GM12874 (cell line): ENCODE measurements at regions not wholly inside any gene's neighbourhood (a gene's known extent, or its start where the extent isn't known, plus 50 kb on each side); places are given as distances from the start of the nearest gene placed in this dataset.

Experiments used
- CTCF ChIP-seq: IDR thresholded peaks from 2 replicates; pipeline ENCODE4 v1.5.1; 2011; ENCODE audit warnings: low read depth, mild to moderate bottlenecking, control low read depth, low read length, moderate library complexity; ENCODE audit not compliant: insufficient read depth

DNA sequence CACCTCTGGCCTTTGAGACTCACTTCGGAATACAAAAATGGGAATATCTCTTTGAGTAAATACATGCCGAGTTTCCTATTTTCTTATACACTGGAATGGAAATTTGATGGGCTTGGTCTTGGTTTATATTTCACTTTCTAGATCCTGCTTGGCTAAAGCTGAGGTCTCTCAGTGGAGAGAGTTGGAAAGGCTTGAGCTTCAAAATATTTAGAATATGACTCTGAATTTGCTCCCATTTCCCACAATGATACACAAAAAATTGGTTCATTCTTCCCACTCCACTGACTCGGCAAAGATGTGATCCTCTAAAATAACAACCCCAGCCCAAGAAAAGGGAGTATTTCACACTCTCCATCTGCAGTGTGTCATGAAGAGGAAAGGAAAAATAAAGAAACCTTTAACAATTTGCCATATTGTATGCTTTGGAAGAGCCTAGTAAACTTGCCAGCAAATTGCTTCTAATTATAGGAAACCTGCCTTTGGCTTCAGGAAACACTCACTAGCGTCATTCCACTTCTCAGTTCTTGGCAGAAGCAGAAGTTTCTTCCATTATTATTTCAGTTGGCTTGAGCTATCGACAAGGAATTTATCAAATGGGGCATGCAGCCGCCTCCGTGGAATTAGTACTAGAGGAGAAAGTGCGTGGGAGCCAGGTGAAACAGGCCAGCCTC is 302.9 kb downstream of the NSG2 start:
- TF ChIP-seq CTCF, result no peak

GRCh38 chr5:174352681-174353080 is 307.2 kb downstream of the NSG2 start:
- no peak for TF ChIP-seq CTCF

DNA sequence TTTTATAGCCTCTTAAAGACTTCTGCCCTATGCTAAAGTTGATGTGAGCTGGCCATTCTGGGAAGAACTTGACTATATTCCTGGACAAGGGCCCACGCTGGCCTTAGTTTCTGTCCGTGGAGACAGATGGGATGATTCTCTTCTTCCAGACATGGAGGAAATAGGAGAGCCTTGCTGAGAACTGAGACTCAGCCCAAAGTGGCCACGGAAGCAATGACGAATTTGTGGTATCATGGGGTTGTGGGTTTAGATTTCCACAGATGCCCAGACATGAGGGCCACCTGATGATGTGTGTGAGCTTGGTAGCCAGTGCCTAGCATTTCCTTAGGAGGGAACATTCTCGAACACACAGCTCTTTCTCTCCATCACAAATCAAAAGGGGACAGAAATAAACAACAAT is 309.1 kb downstream of the NSG2 start:
- no peak for TF ChIP-seq CTCF

GRCh38 chr5:174355208-174355612 is 309.7 kb downstream of the NSG2 start:
- no peak for TF ChIP-seq CTCF

GRCh38 chr5:174355995-174356394 is 310.5 kb downstream of the NSG2 start:
- no peak for TF ChIP-seq CTCF

DNA sequence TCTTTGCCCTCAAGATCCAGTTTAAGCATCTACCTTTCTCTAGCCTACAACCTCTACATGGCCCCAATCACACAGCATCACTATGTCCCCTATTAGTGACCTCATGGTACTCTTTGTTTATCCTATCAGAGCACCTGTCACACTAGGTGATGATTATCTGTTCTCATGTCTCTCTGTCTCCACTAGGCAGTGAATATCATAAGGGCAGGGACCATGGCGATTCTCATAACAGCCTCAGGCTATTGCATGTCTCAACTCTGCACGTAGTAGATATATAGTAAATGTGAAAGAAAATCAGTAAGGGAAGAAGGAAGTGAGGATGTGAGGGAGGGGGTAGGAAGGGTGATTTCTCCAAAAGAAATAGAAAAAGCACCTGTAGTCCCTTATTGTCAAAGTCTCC is 311.0 kb downstream of the NSG2 start:
- TF ChIP-seq CTCF, result no peak

DNA sequence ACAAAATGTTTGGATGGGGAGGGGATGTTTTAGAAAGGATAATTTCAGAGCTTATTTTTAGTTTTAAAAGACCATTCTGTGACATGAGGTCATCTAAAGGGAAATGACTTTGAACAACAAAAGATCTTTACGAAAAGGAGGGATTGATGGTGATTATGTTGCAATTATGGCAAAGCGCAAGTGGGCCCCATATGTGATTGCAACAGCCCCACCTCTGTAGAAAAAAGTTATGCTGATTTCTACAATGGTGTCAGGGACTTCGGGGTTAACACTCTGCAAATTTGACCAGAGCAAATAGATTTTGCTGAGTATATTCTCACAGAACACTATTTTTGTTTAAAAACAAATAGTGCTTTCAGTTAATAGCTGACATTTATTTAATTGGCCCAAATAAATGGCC is 312.8 kb downstream of the NSG2 start:
- TF ChIP-seq CTCF, result no peak

- no peak for TF ChIP-seq CTCF
Measured at GRCh38 chr5:174359071-174359470, 313.6 kb downstream of the NSG2 start.
